Left ventricle myocardium superior (tissue), 1 donor: ENCODE measurements at regions not wholly inside any gene's neighbourhood (a gene's known extent, or its start where the extent isn't known, plus 50 kb on each side); places are given as distances from the start of the nearest gene placed in this dataset.
"Not testable (repeated sequence)": the region's sequence is repeated elsewhere in the genome, so short reads cannot be mapped to it uniquely, and the experiment has no call there.

ENCODE experiments used
- ATAC-seq: fragments of 200-7000 bp; cut with Tn5 transposase; one replicate; pipeline ENCODE4 v1.9.1; 2020; ENCODE audit warnings: mild to moderate bottlenecking, moderate library complexity
- DNase-seq: peaks from one replicate; pipeline ENCODE4 v3.0.0-alpha.2; 2020
- intact Hi-C: fragments of 100-400 bp; cut with micrococcal nuclease; formaldehyde crosslinking; loops from one replicate; pipeline ENCODE4 v1.11.0; 2022
- donor health status: DM: no; HTN: yes; CAD: no; lungs with severe emphysema.

DNA sequence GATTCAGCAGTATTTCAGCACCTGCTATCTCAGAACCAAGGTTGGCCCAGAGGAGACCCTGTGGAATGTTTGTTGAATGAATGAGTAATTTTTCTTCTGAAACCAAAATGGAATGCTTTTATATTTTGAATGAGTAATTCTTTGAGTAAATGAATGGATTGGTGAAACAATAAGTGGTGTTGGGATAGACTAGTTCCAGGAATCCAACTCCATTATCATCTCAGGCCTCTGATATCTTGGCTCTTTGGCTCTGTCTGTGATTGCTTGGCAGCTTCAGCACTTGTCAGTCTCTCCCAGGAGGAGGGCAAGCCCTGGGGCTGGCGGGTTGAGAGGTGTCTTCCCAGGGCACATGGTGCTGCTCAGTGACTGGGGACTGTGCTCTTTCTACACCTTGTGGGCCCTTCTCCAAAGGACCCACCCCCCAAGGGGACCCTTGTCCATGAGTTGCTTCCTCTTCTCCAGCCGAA, 284.4 kb upstream of the FOXF1 start:
- DNase-seq (no peak), ATAC-seq (peak; percentile 42)
- intact Hi-C loops = no loop called here

DNA sequence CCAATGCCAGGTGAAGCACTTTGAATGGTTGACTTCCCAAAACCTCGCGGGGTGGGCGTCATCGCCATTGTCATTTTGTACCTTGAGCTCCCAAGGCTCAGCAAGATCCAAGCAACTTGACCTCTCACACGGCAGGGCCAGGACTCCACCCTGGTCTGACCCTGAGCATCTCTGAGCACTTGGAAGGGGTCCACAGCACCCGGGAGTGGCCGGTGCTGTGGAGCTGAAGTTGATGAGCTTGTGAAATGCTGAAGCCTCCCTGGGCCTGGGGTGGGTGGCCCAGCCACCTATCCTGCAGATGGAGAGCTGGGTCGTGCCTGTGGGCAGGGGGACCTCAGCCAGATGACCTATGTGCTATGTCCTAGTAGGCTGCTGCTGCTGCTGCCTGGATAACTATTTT, 283.3 kb upstream of the FOXF1 start:
- DNase-seq = no peak

DNA sequence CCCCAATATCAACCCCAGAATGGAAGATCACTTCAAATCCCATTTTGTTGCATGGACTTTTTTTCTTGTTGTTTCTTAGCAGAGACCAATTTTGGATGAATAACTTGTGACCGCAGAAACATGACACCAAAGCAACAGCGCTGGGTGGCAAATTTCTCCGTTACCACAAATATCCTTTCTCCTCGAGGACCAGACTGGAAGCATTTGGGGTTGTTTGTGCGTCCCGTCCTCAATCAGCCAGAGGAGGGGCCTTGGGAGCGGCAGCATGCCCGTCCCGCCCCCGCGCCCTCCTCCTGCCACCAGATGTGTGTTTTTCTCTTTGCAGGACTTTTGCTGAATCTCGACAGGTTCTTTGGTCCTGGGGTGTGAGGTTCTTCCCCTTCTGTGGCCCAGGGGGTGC, 282.5 kb upstream of the FOXF1 start:
- intact Hi-C loops = no loop called here
- ATAC-seq (no peak), DNase-seq (no peak)

More for the DNA sequence above, 283.3 kb upstream of the FOXF1 start:
- no peak for ATAC-seq
- intact Hi-C loops = no loop called here

DNA sequence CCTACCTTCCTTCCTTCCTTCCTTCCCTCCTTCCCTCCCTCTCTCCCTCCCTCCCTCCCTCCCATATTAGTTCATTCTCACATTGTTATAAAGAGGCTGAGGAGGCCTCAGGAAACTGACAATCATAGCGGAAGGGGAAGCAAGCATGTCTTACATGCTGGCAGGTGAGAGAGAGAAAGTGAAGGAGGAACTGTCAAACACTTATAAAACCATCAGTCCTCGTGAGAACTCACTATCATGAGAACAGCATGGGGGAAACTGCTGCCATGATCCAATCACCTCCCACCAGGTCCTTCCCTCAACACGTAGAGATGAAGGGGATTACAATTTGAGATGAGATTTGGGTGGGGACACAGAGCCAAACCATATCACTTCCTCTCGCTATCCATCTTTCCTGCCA, 281.6 kb upstream of the FOXF1 start:
- intact Hi-C loops = no loop called here
- ATAC-seq = no peak
- no peak for DNase-seq

DNA sequence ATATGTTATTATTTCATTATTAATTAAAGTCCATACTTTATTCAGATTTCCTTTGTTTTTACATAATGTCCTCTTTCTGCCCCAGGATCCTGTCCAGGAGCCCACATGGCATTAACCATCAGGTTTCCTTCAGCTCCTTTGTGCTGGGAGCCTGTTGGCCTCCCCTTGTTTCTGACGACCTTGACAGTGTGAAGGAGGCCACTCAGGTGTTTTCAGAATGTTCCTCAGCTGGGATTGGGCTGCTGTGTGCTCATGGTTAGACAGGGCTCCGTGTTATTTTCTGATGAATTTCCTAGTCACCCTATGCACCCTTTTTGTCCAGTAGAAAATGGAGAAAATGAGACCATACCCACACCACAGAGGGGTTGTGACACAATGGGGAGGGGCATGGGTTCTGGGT, 281.0 kb upstream of the FOXF1 start:
- no peak for ATAC-seq
- intact Hi-C loops = no loop called here
- DNase-seq = no peak

DNA sequence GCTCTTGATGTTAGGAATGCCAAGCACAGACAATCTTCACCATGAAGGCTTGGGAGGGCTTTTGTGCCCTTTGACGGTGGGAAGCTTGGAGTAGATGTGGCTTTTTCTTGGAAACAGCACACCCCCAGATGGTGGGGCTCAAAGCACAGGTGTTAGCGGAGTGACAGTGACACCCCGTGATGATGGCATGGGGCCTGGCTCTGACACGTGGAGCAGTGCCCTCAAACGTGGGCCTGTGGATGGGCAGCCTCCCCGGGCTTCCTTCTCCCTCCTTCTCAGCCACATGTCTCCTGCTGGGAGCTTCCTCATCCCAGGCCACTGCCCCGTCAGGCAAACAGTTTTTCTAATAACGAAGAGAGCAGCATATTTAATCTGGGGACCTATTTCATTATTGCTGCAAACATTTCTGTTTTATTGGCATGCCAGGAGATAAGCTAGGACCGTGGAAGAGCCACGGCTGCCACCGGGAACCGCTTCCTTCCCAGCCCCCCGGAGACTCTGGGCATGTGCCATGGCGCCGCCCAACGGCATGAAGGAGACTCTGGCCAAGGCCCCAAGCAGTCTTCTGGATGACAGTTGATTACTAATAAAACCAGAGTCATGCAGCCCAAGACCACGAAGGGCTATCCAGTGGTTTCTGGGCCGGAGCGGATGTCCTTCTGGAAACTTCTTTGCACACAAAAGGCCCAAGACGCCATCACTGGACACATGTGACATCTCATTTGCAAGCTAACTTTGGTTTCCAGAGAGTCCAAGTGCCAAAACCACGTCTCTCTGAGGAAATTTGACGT, 280.3 kb upstream of the FOXF1 start:
- intact Hi-C loops = no loop called here

DNA sequence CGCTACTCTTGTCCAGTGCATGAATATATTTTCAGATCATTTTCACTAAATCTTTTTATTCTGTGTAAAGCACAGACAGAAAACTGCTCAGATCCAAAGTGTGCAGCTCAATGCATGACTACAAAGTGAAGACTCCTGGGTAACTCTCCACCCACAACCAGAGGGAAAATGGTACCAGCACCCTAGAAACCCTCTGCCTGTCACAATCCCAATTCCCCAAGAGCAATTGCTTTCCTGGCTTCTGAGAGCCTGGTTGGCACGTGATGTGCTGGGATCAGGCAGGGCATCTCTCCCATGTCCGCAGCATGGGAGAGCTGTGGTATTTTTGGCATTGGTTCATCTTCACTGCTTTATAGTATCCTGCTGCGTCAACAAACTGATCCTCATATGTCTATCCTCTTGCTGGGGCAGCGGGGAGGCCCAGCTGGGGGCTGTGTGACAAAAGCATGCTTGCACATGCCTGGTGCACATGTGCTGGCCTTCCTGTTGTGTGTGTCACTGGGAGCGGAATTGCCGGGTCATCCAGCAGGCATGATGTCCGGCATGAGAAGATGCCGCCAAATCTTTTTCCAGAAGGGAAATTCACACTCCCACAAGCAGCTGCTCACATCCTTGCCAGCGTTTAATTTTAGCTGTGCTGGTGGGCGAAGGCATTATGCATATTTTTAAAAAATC, 278.9 kb upstream of the FOXF1 start:
- no peak for ATAC-seq
- intact Hi-C loops = no loop called here
- no peak for DNase-seq

More for the DNA sequence above, 280.3 kb upstream of the FOXF1 start:
- ATAC-seq (no peak), DNase-seq (no peak)

DNA sequence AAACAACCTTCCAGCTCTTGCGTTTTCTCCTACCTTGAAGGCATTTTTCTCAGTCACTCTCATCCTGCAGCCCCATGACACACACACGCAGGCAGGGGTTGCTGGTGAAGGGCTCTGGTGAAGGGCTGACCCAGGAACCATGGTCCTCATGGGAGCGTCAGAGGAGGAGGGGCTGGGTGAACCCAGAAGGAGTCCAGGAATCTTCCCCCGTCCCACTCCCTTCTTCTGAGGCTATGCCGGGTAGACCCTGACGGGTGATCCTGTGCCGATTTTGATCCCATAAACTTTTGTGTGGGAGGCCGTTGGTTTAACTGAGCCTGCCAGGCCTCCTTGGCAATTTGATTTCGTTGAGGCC, 278.4 kb upstream of the FOXF1 start:
- DNase-seq (no peak), ATAC-seq (no peak)
- intact Hi-C loops = no loop called here

DNA sequence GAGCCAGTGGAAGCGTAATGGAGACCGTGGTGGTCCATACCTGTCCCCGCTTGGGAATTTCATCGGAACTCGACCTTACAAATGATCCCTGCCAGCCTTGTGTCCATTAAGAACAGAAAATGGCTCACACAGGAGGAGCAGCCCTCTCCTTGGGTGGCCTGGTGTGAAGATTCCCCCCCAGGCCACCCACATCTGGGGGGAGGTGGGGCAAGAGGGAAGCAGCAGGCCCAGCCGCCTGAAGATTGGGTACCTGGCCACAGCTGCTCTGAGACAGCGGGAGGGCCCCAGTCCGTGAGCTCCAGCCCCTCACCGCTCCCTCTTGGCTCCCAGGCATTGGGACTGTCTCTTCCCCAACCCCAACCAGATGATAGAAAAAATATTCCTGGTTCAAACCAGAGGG, 277.8 kb upstream of the FOXF1 start:
- no peak for DNase-seq
- intact Hi-C loops = no loop called here
- no peak for ATAC-seq

DNA sequence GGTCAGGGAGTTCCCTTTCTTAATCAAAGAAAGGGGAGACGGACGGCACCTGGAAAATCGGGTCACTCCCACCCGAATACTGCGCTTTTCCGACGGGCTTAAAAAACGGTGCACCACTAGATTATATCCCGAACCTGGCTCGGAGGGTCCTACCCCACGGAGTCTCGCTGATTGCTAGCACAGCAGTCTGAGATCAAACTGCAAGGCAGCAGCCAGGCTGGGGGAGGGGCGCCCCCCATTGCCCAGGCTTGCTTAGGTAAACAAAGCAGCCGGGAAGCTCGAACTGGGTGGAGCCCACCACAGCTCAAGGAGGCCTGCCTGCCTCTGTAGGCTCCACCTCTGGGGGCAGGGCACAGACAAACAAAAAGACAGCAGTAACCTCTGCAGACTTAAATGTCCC, 276.8 kb upstream of the FOXF1 start:
- intact Hi-C loops, DNase-seq, ATAC-seq: not testable (repeated sequence)

DNA sequence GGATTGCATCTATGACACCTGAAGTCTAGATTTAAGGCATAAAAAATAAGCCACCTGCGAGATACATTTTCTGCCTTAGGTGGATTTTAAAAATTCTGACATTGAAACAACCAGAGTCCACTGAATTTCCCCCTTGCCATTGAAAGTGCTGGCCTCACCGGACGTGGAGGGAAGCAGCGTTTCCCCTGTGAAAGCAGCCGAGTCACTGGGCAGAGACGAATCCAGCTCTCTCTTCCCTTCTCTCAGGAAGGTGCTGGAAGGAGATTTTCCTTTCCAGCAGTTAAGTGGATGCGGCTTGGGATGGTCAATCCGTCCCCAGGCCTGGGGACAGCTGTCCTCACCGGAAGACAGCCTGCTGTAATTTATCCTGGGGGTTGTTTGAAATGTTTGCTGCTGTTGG, 270.9 kb upstream of the FOXF1 start:
- DNase-seq (no peak), ATAC-seq (no peak)
- intact Hi-C loops = no loop called here

DNA sequence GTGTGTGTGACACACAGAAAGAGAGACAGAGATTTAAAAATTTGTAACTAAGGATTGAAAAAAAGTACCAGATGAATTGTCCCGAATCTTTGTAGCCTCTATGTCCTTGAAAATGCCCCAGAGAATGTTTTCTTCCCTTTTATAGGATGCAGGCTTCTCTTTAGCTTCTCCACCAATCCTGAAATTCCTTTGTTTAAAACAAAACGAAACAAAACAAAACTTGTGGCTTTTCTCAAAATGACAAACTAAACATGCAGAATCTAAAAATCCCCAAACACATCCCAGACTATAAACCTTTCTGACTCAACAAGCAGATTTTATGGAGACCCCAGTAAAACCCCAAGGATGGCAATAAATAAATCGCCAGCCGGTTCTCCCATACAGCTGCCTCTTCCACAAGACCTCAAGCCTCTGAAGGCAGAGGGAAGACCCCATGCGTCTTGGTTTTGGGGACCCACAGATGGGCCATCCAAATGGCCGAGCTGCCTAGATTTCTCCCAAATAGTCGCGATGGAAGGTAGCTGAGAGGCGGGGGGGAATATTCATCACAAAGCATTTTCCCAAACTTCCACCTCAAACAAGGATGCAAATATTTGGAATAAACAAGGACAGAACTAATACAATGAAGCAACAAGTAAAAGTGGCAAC, 269.5 kb upstream of the FOXF1 start:
- intact Hi-C loops = no loop called here
- no peak for DNase-seq
- no peak for ATAC-seq

DNA sequence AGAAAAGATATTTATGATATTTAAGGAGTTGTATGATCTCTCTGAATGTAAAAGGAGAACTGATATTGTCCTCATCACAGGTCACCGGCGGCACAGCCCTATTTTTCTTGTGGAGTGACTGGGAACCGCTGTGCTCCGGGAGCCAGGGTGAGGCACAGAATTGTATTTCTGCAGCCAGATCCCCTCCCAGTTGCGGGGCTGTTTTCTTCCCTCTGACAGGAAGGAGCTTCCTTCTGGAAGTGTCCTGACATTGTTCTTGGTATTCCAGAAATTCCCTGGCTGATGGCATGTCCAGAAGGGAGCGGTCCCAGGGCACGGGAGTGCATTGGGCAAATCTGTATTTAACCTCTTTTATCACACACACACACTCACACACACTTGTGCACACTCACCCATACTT, 268.6 kb upstream of the FOXF1 start:
- ATAC-seq = no peak
- no peak for DNase-seq
- intact Hi-C loops = no loop called here

DNA sequence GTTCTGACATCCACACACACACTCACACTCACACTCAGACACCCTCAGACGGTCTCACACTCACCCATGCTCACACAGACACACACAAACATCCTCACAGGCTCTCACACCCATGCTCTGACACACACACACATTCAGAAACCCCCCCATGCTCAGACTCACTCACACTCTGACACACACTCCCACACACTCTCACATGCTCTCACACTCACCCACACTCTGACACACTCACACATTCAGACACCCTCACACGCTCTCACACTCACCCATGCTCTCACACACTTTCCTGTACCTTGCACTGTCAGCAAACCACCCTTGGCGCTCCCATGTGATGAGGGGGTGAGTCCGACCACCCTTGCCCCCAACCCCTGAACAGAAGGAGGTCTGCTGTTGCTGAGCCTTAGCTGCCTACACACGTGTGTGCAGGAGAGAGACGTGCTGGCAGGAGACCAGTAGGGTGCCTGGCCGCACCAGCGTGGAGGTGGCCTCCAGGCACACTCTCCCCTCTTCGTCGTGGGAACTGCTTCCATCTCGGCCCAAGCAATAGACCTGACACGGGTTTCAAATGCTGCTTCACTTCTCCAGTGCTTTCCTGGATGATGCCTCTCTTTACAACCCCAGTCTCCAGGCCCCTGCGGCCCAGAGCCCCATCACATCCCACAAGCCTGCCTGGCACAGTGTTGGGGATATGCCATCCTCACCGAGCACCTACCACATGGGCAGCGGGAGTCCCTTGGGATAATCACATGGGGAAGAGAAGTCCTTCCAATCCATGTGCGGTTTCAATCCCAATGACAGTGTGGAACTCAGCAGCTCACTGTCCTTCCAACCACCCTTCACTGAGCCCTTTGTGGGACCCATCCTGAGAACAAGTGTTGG, 267.8 kb upstream of the FOXF1 start:
- no peak for ATAC-seq
- intact Hi-C loops = no loop called here
- no peak for DNase-seq

DNA sequence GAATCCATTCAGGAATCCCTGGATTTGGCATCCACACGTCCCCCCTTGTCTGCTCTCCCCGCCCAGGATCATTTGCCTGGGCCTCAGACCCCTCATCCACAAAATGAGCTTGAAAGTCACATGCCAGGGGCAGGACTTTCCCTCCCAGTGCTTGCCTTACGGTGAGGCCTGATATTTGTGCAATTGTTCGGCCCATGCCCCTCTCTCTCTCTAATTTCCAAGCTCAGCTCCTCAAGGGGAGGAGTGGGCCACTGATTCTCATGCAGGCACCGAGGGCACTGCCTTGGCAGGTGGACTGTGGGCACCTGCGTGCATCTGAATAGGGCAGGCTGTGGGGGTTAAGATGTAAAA, 267.2 kb upstream of the FOXF1 start:
- intact Hi-C loops = no loop called here
- ATAC-seq = no peak
- DNase-seq = no peak

DNA sequence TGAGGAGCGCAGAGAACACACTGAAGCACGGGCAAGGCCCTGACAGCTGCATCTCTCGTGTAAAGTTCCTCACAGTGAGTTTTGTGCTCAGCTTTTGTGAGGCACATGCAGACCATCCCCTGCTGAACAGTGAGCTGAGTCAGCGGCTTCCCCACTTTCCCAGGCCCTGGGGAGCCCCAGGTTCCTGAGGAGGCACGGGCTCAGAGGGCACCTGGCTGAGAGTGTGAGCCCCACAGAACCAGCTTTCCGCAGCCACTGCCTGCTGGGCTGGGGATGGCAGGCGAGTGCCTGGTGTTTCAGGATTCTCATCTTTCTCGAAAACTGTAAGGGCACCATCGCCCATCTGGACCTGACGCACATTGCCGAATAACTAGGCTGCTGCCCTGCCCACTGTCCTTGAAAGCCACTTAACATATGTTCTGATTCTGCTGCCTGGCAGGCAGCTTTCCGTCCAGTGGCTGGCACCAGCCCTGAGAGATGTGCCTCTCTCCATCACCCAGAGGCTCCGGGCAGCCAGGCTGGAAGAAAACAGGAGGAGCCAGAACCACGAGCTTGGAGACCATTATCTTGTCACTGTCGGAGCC, 266.7 kb upstream of the FOXF1 start:
- DNase-seq (no peak), ATAC-seq (no peak)
- intact Hi-C loops = no loop called here

DNA sequence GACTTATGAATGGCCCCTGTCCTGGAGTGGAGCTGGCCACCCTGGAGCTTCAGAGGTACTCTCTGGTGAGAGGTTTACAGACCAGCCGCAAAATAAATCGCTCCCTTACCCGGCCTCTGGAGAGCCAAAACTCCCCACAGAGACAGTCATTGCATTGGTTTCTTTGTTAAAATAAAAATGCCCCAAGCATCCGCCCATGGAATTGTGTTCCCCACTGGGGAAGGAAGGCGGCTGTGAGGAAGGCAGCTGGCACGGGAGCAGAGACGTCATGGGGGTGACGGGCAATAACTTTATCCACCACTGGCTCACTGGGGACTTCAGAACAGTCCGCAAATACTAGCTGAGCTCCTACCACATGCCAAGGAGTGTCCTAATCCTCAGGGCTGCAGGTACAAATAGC, 266.2 kb upstream of the FOXF1 start:
- ATAC-seq = no peak
- intact Hi-C loops = no loop called here
- DNase-seq = no peak

DNA sequence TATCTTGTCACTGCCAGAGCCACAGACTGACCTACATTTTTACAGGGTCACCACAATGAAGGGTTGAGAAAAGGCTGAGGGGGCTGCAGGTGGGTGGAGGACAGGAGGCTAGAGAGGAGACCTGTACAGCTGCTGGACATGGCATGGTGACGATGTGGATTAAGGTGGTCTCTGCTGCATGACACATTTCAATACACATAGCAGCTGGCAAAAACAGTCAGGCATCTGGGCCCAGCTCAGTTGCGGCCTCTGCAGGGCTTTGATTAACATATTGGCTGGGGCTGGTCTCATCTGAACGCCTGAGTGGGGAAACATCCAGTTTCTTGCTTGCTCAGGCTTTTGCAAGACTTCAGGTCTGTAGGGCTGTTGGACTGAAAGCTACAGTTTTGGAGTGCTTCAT, 265.4 kb upstream of the FOXF1 start:
- DNase-seq (no peak), ATAC-seq (no peak)
- intact Hi-C loops = no loop called here

DNA sequence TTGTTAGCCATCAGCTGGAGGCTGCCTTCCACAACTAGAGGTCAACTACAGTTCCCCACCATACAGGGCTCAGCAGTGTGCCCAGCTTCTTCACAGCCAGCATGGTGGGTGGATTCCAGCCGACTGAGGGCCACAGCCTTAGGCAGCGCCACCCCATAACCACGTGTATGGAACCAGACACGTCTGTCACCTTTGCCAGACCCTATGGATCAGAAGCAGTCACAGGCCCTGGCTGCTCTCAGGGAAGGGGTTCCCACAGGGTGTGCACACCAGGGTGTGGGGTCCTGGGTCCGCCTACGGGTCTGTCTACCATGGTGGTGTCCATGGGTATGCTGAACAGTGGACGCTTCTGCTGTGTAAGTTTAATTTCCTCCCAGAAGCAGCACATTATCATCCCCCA, 265.0 kb upstream of the FOXF1 start:
- DNase-seq = no peak
- intact Hi-C loops = no loop called here
- ATAC-seq = no peak
